Neutrophil (primary cell): ENCODE measurements at regions not wholly inside any gene's neighbourhood (a gene's known extent, or its start where the extent isn't known, plus 50 kb on each side); places are given as distances from the start of the nearest gene placed in this dataset.

ENCODE experiments used
- H3K27ac ChIP-seq: fragments of 200-600 bp; sonication (generic); 2 replicates; pipeline ENCODE4 v1.5.1; 2016; ENCODE audit warnings: mild to moderate bottlenecking, moderate library complexity
- H3K27me3 ChIP-seq: fragments of 200-600 bp; sonication (generic); 2 replicates; pipeline ENCODE4 v1.6.0; 2016; ENCODE audit warnings: mild to moderate bottlenecking
- H3K36me3 ChIP-seq: fragments of 200-600 bp; sonication (generic); 2 replicates; pipeline ENCODE4 v1.5.1; 2017
- H3K4me1 ChIP-seq, 2 experiments: fragments of 200-600 bp in 1 of 2; sonication (generic) in 1 of 2; 1 replicate in 1 of 2; 2 replicates in 1 of 2; pipeline versions ENCODE4 v1.5.1 to v1.6.1; 2013 to 2016; ENCODE audit warnings: low read depth in 1 of 2, low read length in 1 of 2, mild to moderate bottlenecking in 1 of 2, moderate library complexity in 1 of 2; ENCODE audit not compliant: control insufficient read depth in 1 of 2, insufficient read depth in 1 of 2
- H3K4me3 ChIP-seq, 2 experiments: fragments of 200-600 bp in 1 of 2; sonication (generic) in 1 of 2; 1 replicate in 1 of 2; 2 replicates in 1 of 2; pipeline ENCODE4 v1.5.1; 2013 to 2016; ENCODE audit warnings: low read depth in 1 of 2, low read length in 1 of 2, mild to moderate bottlenecking in 1 of 2, moderate library complexity in 1 of 2
- H3K9me3 ChIP-seq: fragments of 200-600 bp; sonication (generic); 2 replicates; pipeline ENCODE4 v1.5.1; 2016
- TF ChIP-seq, protein P1 (sequence below): fragments of 200-600 bp; sonication (generic); IDR thresholded peaks from 2 replicates; pipeline ENCODE4 v1.5.1; 2016; ENCODE audit warnings: antibody characterized with exemption

DNA sequence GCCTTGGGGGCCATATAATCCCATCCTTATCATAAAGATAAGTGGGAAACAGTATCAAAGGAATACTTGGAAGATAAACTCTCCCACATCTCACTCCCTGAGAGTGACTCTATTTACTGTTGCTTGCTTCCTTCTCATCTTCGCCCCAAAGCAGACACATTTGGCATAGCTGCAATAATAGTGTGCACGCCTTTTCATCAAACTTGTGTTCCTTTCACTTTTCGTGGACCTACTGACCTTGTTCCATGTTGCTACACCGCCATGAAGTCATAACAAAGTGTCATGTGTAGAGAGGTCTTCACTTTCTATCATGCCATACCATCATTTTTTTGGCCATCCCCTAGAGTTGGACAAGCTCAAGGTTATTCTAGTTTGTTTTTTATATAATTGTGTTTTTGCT, 200.0 kb upstream of the MSX2 start:
- no peaks in the 10 kb centered on the region for H3K36me3 ChIP-seq
- no peaks in the 10 kb centered on the region for H3K9me3 ChIP-seq
- TF ChIP-seq, protein P1, sequence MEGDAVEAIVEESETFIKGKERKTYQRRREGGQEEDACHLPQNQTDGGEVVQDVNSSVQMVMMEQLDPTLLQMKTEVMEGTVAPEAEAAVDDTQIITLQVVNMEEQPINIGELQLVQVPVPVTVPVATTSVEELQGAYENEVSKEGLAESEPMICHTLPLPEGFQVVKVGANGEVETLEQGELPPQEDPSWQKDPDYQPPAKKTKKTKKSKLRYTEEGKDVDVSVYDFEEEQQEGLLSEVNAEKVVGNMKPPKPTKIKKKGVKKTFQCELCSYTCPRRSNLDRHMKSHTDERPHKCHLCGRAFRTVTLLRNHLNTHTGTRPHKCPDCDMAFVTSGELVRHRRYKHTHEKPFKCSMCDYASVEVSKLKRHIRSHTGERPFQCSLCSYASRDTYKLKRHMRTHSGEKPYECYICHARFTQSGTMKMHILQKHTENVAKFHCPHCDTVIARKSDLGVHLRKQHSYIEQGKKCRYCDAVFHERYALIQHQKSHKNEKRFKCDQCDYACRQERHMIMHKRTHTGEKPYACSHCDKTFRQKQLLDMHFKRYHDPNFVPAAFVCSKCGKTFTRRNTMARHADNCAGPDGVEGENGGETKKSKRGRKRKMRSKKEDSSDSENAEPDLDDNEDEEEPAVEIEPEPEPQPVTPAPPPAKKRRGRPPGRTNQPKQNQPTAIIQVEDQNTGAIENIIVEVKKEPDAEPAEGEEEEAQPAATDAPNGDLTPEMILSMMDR, result no peak
- H3K27ac ChIP-seq, result no peak overlapping the region
- H3K27me3 ChIP-seq, result no peaks in the 10 kb centered on the region
- no peak overlapping the region for H3K4me3 ChIP-seq
- H3K4me1 ChIP-seq, result peaks cover 5 to 9% of the 10 kb centered on the region in 2 experiments

DNA sequence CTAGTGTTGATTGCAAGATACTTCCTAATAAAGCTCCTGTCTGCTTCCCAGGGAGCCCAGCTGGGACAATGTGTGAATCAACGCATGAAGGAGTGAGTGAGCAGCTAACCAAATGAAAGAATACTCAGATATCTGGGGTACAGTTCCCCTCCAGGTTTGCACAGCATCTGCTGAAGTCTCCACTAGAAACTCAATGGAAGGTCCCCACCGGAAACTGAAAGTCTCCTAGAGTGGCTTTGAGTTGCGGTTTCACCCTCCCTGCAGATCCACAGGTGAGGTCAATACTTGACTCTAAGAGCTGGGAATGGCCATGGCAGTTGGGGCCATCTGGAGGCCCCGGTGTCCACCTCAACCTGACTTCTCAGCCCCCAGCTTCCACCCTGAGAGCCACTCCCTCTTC, 198.2 kb upstream of the MSX2 start:
- Histone ChIP-seq H3K4me3 (no peak overlapping the region), H3K27ac (no peak overlapping the region), H3K36me3 (no peaks in the 10 kb centered on the region), H3K9me3 (no peaks in the 10 kb centered on the region), H3K4me1 (peaks cover 10 to 17% of the 10 kb centered on the region in 2 experiments), H3K27me3 (no peaks in the 10 kb centered on the region)
- TF ChIP-seq, protein P1, result no peak

DNA sequence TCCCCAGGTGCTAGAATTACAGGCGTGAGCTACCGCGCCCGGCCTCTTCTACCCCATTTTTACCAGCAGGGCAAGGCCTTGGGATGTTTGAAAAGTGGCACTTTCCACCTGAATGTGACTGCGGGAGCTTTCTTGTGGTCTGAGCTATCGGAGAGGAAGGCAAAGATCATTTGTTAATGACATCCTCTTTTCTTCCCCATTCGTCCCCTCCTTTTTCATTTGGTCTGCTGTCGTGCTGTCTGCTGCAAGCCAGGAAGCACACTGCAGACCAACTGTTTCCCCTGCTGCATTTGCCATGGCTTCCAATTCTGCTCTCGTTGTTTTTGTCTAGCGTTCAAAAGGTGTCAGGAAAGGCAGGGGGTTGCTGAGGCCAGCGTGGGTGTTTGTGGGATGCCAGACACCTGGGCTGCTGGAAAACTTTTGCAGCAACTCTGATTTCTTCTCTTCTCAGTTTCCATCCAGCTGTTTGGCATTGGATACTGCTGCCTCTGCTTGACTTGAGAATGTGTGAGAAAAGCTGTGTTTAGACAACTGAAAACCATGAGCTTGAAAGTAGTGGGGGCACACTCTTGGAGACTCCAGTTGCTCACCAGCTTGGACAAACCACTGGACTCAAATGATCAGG, 196.4 kb upstream of the MSX2 start:
- TF ChIP-seq, protein P1, result no peak
- no peaks in the 10 kb centered on the region for H3K36me3 ChIP-seq

DNA sequence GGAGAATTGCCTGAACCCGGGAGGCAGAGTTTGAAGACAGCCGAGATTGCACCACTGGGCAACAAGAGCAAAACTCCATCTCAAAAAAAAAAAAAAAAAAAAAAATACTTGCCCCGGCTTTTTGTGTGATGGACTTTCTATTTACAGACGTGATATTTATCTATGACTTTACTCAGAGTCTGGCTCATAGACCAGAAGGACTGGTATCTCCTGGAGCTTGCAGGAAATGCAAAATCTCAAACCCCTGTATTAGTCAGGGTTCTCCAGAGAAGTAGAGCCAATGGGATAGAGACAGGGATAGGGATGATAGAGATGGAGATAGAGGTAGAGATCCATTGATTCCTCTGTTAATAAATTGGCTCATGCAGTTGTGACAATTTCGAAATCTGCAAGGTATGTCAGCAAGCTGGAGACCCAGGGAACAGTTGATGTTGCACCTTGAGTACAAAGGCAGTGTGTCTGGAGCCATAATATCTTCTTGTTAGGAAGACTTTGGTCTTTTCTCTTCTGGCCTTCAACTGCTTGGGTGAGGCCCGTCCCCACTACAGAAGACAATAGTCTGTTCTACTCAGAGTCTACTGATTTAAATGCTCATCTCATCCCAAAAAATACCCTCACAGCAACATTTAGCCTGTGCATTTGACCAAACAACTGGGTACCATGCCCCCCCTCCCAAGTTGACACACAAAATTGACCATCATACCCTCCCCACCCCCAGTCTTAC, 195.4 kb upstream of the MSX2 start:
- H3K9me3 ChIP-seq, result no peaks in the 10 kb centered on the region
- no peak overlapping the region for H3K4me3 ChIP-seq
- H3K36me3 ChIP-seq, result no peaks in the 10 kb centered on the region
- TF ChIP-seq, protein P1, result no peak
- peaks cover 35 to 44% of the 10 kb centered on the region in 2 experiments for H3K4me1 ChIP-seq
- no peaks in the 10 kb centered on the region for H3K27me3 ChIP-seq
- H3K27ac ChIP-seq, result no peak overlapping the region

More for the DNA sequence above, 196.4 kb upstream of the MSX2 start:
- H3K9me3 ChIP-seq, result no peaks in the 10 kb centered on the region
- H3K27me3 ChIP-seq, result no peaks in the 10 kb centered on the region
- H3K27ac ChIP-seq, result no peak overlapping the region
- peaks cover 28 to 35% of the 10 kb centered on the region in 2 experiments for H3K4me1 ChIP-seq
- no peak overlapping the region for H3K4me3 ChIP-seq

DNA sequence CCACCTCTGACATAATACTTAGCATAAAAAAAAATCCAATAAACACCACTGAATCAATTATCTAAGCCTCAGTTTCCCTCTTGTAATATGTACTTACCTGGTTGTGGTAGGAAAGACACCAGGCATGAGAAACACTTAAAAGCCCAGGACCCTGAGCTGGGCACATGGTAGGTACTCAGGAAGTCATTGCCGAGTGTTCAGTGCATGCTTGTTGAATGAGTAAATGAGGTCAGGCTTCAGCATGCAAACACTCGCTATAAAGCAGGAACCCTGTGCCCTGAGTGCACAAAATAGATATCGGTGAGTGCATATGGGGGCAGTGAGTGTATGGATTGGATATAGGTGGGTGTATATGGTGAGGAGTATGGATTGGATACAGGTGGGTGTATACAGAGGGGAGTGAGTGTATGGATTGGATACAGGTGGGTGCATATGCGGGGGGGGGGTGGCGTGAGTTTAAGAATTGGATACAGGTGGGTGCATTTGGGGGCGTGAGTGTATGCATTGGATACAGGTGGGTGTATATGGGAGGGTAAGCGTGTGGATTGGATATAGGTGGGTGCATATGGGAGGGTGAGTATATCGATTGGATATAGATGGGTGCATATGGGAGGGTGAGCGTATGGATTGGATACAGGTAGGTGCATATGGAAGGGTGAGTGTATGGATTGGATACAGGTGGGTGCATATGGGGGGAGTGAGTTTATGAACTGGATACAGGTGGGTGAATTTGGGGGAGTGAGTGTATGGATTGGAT, 194.3 kb upstream of the MSX2 start:
- TF ChIP-seq, protein P1, result no peak
- H3K9me3 ChIP-seq, result no peaks in the 10 kb centered on the region
- no peaks in the 10 kb centered on the region for H3K36me3 ChIP-seq
- no peak overlapping the region for H3K4me3 ChIP-seq
- H3K4me1 ChIP-seq, result peaks cover 37 to 46% of the 10 kb centered on the region in 2 experiments
- H3K27ac ChIP-seq, result no peak overlapping the region
- H3K27me3 ChIP-seq, result no peaks in the 10 kb centered on the region
